ENCODE measurements at regions not wholly inside any gene's neighbourhood (a gene's known extent, or its start where the extent isn't known, plus 50 kb on each side); places are given as distances from the start of the nearest gene placed in this dataset.

GRCh38 chr2:3112553-3112952 is 265.1 kb downstream of the EIPR1 start:
- Histone ChIP-seq H4K20me1 (ENCODE audit: insufficient read depth, low read length) (no peaks in the 10 kb centered on the region), H3K4me3 (ENCODE audit: insufficient read depth, low read length) (no peak overlapping the region), H3K79me2 (ENCODE audit: insufficient read depth, low read length) (no peaks in the 10 kb centered on the region), H3K27me3 (ENCODE audit: insufficient read depth, low read length) (no peaks in the 10 kb centered on the region), H3K9me3 (ENCODE audit: low read depth, low read length) (peaks cover 7% of the 10 kb centered on the region), H2AFZ (ENCODE audit: low read length) (no peak overlapping the region), H3K4me2 (ENCODE audit: insufficient read depth, low read length) (no peak overlapping the region), H3K27ac (ENCODE audit: low read depth, low read length) (no peak overlapping the region), H3K4me1 (ENCODE audit: insufficient read depth, low read length) (no peaks in the 10 kb centered on the region), H3K36me3 (ENCODE audit: insufficient read depth, low read length) (no peaks in the 10 kb centered on the region)
- TF ChIP-seq CTCF (IDR thresholded peaks at IDR 0.05; ENCODE audit: extremely low read depth, low read depth, low read length): no peak
- no peak for DNase-seq (ENCODE audit: insufficient read length, low spot score, missing footprints)

GRCh38 chr2:3112131-3112530 is 265.5 kb downstream of the EIPR1 start:
- H3K27ac ChIP-seq (ENCODE audit: low read depth, low read length): no peak overlapping the region
- no peak overlapping the region for H3K4me3 ChIP-seq (ENCODE audit: insufficient read depth, low read length)
- H3K4me1 ChIP-seq (ENCODE audit: insufficient read depth, low read length): no peaks in the 10 kb centered on the region
- DNase-seq (ENCODE audit: insufficient read length, low spot score, missing footprints): no peak
- no peak overlapping the region for H3K4me2 ChIP-seq (ENCODE audit: insufficient read depth, low read length)
- H3K9me3 ChIP-seq (ENCODE audit: low read depth, low read length): peaks cover 7% of the 10 kb centered on the region
- H3K27me3 ChIP-seq (ENCODE audit: insufficient read depth, low read length): no peaks in the 10 kb centered on the region
- H2AFZ ChIP-seq (ENCODE audit: low read length): no peak overlapping the region
- H4K20me1 ChIP-seq (ENCODE audit: insufficient read depth, low read length): no peaks in the 10 kb centered on the region
- no peak for TF ChIP-seq CTCF (IDR thresholded peaks at IDR 0.05; ENCODE audit: extremely low read depth, low read depth, low read length)
- no peaks in the 10 kb centered on the region for H3K36me3 ChIP-seq (ENCODE audit: insufficient read depth, low read length)
- no peaks in the 10 kb centered on the region for H3K79me2 ChIP-seq (ENCODE audit: insufficient read depth, low read length)

- Histone ChIP-seq H3K27ac (ENCODE audit: low read depth, low read length) (no peak overlapping the region), H3K9me3 (ENCODE audit: low read depth, low read length) (peaks cover 7% of the 10 kb centered on the region), H3K4me3 (ENCODE audit: insufficient read depth, low read length) (no peak overlapping the region), H3K4me2 (ENCODE audit: insufficient read depth, low read length) (no peak overlapping the region), H4K20me1 (ENCODE audit: insufficient read depth, low read length) (no peaks in the 10 kb centered on the region), H3K4me1 (ENCODE audit: insufficient read depth, low read length) (no peaks in the 10 kb centered on the region), H3K79me2 (ENCODE audit: insufficient read depth, low read length) (no peaks in the 10 kb centered on the region), H3K27me3 (ENCODE audit: insufficient read depth, low read length) (no peaks in the 10 kb centered on the region), H3K36me3 (ENCODE audit: insufficient read depth, low read length) (no peaks in the 10 kb centered on the region), H2AFZ (ENCODE audit: low read length) (no peak overlapping the region)
- no peak for TF ChIP-seq CTCF (IDR thresholded peaks at IDR 0.05; ENCODE audit: extremely low read depth, low read depth, low read length)
- no peak for DNase-seq (ENCODE audit: insufficient read length, low spot score, missing footprints)
Measured at GRCh38 chr2:3110994-3111666, 266.5 kb downstream of the EIPR1 start.

- Histone ChIP-seq H3K27me3 (ENCODE audit: insufficient read depth, low read length) (no peaks in the 10 kb centered on the region), H3K4me2 (ENCODE audit: insufficient read depth, low read length) (no peak overlapping the region), H3K4me1 (ENCODE audit: insufficient read depth, low read length) (no peaks in the 10 kb centered on the region), H3K79me2 (ENCODE audit: insufficient read depth, low read length) (no peaks in the 10 kb centered on the region), H3K4me3 (ENCODE audit: insufficient read depth, low read length) (no peak overlapping the region), H3K36me3 (ENCODE audit: insufficient read depth, low read length) (no peaks in the 10 kb centered on the region), H2AFZ (ENCODE audit: low read length) (no peak overlapping the region), H4K20me1 (ENCODE audit: insufficient read depth, low read length) (no peaks in the 10 kb centered on the region), H3K27ac (ENCODE audit: low read depth, low read length) (no peak overlapping the region), H3K9me3 (ENCODE audit: low read depth, low read length) (peaks cover 7% of the 10 kb centered on the region)
- no peak for TF ChIP-seq CTCF (IDR thresholded peaks at IDR 0.05; ENCODE audit: extremely low read depth, low read depth, low read length)
- no peak for DNase-seq (ENCODE audit: insufficient read length, low spot score, missing footprints)
Measured at GRCh38 chr2:3110555-3110954, 267.1 kb downstream of the EIPR1 start.

Data from osteoblast (primary cell).